ENCODE measurements at regions not wholly inside any gene's neighbourhood (a gene's known extent, or its start where the extent isn't known, plus 50 kb on each side); places are given as distances from the start of the nearest gene placed in this dataset.

DNA sequence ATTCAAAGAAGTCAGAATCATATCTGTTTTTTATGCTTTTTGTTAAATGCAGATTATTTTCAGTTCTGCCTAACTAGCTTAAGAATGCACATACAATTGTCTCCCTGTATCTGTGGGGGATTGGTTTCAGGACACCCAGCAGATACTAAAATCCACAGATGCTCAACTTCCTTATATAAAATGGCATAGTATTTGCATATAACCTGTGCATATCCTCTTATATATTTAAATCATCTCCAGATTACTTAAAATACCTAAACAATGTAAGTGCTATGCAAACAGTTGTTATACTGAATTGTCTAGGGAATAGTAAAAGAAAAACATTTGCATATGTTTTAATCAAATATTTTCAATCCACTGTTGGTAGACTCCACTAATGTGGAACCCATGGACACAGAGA, 279.4 kb downstream of the TMA16 start:
- H3K9me3 ChIP-seq, result no peaks in the 10 kb centered on the region
- H3K4me1 ChIP-seq (ENCODE audit: control insufficient read depth in 1 of 2, low read depth in 2 of 2), result no peaks in the 10 kb centered on the region
- no peaks in the 10 kb centered on the region for H3K36me3 ChIP-seq
- ATAC-seq (ENCODE audit: insufficient number of reproducible peaks, low FRiP score, low read depth) (no peak), DNase-seq (ENCODE audit: low spot score) (no peak)
- H3K27ac ChIP-seq, result no peak overlapping the region
- H3K27me3 ChIP-seq (replicated peaks; ENCODE audit: insufficient read depth), result no peaks in the 10 kb centered on the region
- TF ChIP-seq, protein P1, sequence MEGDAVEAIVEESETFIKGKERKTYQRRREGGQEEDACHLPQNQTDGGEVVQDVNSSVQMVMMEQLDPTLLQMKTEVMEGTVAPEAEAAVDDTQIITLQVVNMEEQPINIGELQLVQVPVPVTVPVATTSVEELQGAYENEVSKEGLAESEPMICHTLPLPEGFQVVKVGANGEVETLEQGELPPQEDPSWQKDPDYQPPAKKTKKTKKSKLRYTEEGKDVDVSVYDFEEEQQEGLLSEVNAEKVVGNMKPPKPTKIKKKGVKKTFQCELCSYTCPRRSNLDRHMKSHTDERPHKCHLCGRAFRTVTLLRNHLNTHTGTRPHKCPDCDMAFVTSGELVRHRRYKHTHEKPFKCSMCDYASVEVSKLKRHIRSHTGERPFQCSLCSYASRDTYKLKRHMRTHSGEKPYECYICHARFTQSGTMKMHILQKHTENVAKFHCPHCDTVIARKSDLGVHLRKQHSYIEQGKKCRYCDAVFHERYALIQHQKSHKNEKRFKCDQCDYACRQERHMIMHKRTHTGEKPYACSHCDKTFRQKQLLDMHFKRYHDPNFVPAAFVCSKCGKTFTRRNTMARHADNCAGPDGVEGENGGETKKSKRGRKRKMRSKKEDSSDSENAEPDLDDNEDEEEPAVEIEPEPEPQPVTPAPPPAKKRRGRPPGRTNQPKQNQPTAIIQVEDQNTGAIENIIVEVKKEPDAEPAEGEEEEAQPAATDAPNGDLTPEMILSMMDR (IDR thresholded peaks at IDR 0.05), result no peak
- no peak overlapping the region for H3K4me3 ChIP-seq

DNA sequence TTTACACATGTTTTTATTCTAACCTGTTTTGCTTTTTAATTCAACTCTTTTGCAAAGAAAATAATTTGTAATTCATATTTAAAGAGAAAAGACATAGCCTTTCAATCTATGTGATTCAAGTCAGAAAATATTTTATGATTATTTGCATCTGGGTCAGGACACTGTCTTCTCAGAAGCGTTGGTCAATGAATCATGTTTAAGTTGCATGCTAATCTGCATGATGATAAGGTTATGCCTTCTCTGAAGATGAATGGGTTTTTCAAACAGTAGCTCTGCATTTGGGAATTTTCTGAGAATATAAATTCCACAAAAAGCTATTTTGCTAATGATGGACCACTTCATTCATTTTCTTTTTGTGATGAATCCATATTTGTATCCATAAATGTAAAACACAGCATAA, 282.5 kb downstream of the TMA16 start:
- no peak for ATAC-seq (ENCODE audit: insufficient number of reproducible peaks, low FRiP score, low read depth)
- H3K4me1 ChIP-seq (ENCODE audit: control insufficient read depth in 1 of 2, low read depth in 2 of 2), result no peaks in the 10 kb centered on the region
- no peak overlapping the region for H3K4me3 ChIP-seq
- no peak overlapping the region for H3K27ac ChIP-seq
- H3K36me3 ChIP-seq, result no peaks in the 10 kb centered on the region
- DNase-seq (ENCODE audit: low spot score), result no peak
- TF ChIP-seq, protein P1 (IDR thresholded peaks at IDR 0.05), result no peak
- no peaks in the 10 kb centered on the region for H3K27me3 ChIP-seq (replicated peaks; ENCODE audit: insufficient read depth)
- no peaks in the 10 kb centered on the region for H3K9me3 ChIP-seq

DNA sequence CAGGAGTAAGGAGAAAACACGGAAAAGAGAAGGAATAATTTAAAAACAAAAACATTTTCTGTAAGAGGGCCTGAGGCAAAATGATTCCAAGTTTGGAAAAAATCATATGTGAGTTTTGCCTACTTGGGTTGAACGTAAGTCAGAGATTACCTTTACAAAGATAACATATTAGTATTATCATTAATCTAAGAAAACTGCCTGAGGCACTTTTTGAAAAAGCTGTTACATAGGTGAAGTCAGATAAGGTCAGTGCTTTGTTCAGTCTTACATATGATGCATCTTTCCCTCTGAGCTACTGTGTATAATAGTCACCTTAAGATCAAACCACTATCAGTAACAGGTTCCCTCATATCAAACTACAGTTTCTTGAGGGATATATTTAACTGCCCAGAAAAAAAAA, 287.2 kb downstream of the TMA16 start:
- Histone ChIP-seq H3K27ac (no peak overlapping the region), H3K9me3 (no peaks in the 10 kb centered on the region), H3K4me3 (no peak overlapping the region), H3K36me3 (no peaks in the 10 kb centered on the region), H3K27me3 (replicated peaks; ENCODE audit: insufficient read depth) (no peaks in the 10 kb centered on the region), H3K4me1 (ENCODE audit: control insufficient read depth in 1 of 2, low read depth in 2 of 2) (no peaks in the 10 kb centered on the region)
- ATAC-seq (ENCODE audit: insufficient number of reproducible peaks, low FRiP score, low read depth) (no peak), DNase-seq (ENCODE audit: low spot score) (no peak)
- TF ChIP-seq, protein P1 (IDR thresholded peaks at IDR 0.05), result no peak

DNA sequence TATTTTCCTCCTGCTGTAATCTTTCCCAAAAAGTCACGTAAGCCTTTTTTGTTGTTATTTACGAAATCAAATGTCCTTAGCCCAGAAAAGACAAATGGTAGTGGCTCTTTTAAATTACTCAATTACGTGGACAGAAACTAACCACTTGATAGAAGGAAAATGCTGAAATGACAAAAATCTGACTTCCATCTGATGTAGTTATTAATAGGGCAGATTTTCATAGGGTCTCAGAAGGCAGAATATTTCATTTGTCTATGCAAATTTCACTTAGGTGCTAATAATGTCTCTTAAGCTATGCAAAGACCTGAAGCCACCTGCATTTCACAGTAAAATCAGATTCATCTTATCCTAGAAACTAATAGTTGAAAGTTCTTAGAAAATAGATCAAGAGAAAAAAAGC, 295.7 kb downstream of the TMA16 start:
- Histone ChIP-seq H3K4me1 (ENCODE audit: control insufficient read depth in 1 of 2, low read depth in 2 of 2) (no peaks in the 10 kb centered on the region), H3K36me3 (no peaks in the 10 kb centered on the region), H3K9me3 (no peaks in the 10 kb centered on the region), H3K27ac (no peak overlapping the region), H3K4me3 (no peak overlapping the region), H3K27me3 (replicated peaks; ENCODE audit: insufficient read depth) (no peaks in the 10 kb centered on the region)
- TF ChIP-seq, protein P1 (IDR thresholded peaks at IDR 0.05), result no peak
- DNase-seq (ENCODE audit: low spot score) (no peak), ATAC-seq (ENCODE audit: insufficient number of reproducible peaks, low FRiP score, low read depth) (no peak)

DNA sequence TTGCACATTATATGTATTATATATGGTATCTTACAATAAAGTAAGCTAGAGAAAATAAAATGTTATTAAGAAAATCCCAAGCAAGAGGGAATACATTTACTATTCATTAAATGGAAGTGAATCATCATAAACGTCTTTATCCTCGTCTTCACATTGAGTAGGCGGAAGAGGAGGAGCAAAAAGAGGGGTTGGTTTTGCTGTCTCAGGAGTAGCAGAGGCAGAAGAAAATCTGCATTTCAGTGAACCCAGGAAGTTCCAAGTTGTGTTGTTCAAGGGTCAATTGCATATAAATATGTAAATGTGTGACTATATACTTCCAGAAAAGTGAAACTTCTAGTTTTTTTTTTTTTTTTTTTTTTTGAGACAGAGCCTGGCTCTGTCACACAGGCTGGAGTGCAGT, 301.4 kb downstream of the TMA16 start:
- TF ChIP-seq, protein P1 (IDR thresholded peaks at IDR 0.05), result no peak
- Histone ChIP-seq H3K36me3 (no peaks in the 10 kb centered on the region), H3K27ac (no peak overlapping the region), H3K9me3 (no peaks in the 10 kb centered on the region), H3K27me3 (replicated peaks; ENCODE audit: insufficient read depth) (no peaks in the 10 kb centered on the region), H3K4me3 (no peak overlapping the region), H3K4me1 (ENCODE audit: control insufficient read depth in 1 of 2, low read depth in 2 of 2) (no peaks in the 10 kb centered on the region)
- ATAC-seq (ENCODE audit: insufficient number of reproducible peaks, low FRiP score, low read depth) (no peak), DNase-seq (ENCODE audit: low spot score) (no peak)
